GM21717 (cell line): ENCODE measurements at regions not wholly inside any gene's neighbourhood (a gene's known extent, or its start where the extent isn't known, plus 50 kb on each side); places are given as distances from the start of the nearest gene placed in this dataset.

ENCODE experiments used
- ATAC-seq: cut with Tn5 transposase; IDR thresholded peaks from one replicate; pipeline ENCODE4 v1.9.1; 2021; ENCODE audit warnings: mild to moderate bottlenecking, moderate library complexity; ENCODE audit not compliant: unreplicated experiment

DNA sequence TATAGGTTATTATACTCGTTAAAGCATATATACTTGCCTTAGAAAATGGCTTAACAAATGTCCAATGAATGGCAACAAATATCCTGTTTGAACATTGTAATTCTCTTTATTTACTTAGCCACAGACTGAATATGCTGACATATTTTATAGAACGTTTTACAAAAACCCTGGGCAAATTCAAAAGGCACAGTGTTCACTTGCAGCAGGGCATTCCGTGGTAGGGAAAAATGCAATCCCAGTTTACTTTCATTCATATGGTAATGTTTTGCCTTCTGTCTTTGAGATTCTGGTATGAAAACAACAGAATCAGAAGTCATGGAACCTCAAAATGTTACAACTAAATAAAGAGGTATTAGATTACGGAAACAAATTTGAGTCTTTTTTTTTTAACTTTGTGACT lies 56.2 kb upstream of the MYCBP2 start:
- ATAC-seq: no peak

DNA sequence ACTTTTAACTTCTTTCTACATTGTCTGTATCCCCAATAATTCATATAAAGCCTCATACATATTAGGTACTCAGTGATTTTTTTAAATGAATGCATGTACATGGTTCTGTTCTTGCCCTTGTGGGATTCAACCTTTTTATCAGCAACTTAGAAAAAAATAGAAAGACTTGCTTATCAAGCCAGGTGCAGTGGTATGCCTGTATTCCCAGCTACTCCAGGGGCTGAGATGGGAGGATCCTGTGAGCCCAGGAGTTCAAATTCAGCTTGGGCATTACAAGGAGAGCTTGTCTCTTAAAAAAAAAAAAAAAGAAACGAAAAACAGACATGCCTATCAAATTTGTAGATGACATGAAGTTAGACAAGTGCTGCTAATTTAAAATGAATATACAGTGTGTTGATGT lies 54.2 kb upstream of the MYCBP2 start:
- no peak for ATAC-seq

GRCh38 chr13:77379508-77379907 lies 52.6 kb upstream of the MYCBP2 start:
- no peak for ATAC-seq

DNA sequence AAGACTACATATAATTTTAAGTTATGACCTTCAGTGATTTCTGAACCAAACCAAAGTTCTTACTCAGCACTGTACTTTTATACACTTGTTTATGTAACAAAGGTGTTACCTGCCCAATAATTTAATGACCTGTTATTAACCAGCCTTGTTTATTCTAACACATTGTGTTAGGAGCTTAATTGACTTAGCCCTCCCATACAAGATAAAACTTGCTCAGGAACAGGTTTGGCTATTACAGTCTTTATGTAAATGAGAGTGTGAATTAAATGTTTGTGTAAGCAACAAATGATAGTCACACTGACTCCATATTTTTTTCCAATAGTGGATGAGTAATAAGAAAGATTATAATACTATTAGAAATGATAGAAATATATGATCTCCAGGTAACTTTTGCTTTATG lies 51.8 kb upstream of the MYCBP2 start:
- no peak for ATAC-seq

DNA sequence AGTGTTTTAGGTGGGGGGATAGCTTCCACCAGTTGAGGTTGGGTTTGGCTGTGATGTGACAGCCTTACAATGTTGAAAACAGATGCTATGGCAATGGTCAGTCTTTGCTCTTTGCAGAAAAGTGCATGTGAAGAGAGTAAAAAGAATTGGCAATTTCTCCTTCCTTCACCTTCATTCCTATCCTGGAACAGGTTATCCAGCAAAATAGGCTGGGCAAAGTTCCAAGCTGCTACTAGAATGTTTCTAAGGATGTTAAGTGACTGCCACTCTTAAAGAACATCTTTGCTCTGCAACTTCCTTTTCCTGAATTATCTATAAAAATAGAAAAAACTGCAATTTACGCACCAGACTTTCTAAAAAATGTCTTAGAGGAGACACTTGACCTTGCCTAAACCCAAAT lies 50.1 kb upstream of the MYCBP2 start:
- ATAC-seq: no peak
